AG10803 (cell line): ENCODE measurements at regions not wholly inside any gene's neighbourhood (a gene's known extent, or its start where the extent isn't known, plus 50 kb on each side); places are given as distances from the start of the nearest gene placed in this dataset.

Experiments used
- DNase-seq: peaks from one replicate; pipeline ENCODE4 v3.0.0; 2010; ENCODE audit warnings: low read depth
- H3K4me3 ChIP-seq: 2 replicates; pipeline ENCODE4 v1.5.1; 2011; ENCODE audit warnings: mild to moderate bottlenecking, low read length, control low read depth
- TF ChIP-seq, protein P1 (sequence below): conservative IDR thresholded peaks from 2 replicates; pipeline ENCODE4 v1.5.1; 2011; ENCODE audit warnings: mild to moderate bottlenecking, low read length, control low read depth, inconsistent platforms

- TF ChIP-seq, protein P1, sequence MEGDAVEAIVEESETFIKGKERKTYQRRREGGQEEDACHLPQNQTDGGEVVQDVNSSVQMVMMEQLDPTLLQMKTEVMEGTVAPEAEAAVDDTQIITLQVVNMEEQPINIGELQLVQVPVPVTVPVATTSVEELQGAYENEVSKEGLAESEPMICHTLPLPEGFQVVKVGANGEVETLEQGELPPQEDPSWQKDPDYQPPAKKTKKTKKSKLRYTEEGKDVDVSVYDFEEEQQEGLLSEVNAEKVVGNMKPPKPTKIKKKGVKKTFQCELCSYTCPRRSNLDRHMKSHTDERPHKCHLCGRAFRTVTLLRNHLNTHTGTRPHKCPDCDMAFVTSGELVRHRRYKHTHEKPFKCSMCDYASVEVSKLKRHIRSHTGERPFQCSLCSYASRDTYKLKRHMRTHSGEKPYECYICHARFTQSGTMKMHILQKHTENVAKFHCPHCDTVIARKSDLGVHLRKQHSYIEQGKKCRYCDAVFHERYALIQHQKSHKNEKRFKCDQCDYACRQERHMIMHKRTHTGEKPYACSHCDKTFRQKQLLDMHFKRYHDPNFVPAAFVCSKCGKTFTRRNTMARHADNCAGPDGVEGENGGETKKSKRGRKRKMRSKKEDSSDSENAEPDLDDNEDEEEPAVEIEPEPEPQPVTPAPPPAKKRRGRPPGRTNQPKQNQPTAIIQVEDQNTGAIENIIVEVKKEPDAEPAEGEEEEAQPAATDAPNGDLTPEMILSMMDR: no peak
- H3K4me3 ChIP-seq: no peak overlapping the region
- DNase-seq: no peak
Observed at GRCh38 chr21:20551939-20552338, 446.3 kb upstream of the NCAM2 start.

DNA sequence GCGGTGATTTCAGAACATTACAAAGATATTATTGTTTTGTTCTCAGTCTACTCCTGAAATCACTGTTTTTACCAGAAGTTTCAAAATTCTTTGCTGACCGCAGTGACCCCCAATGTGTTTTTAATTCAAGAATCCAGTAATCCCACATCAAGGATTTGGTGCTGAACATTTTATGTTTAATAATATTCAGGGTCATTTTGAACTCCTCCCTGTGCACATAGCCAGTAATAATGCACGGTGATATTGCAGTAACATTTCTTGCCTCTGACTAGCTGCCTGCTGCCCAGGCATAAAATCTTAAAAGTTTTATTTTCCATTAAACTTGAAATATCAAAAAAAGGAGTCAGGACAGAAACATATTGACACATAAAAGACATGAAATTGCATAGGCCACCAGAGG, 443.4 kb upstream of the NCAM2 start:
- no peak overlapping the region for H3K4me3 ChIP-seq
- no peak for DNase-seq
- TF ChIP-seq, protein P1: no peak

DNA sequence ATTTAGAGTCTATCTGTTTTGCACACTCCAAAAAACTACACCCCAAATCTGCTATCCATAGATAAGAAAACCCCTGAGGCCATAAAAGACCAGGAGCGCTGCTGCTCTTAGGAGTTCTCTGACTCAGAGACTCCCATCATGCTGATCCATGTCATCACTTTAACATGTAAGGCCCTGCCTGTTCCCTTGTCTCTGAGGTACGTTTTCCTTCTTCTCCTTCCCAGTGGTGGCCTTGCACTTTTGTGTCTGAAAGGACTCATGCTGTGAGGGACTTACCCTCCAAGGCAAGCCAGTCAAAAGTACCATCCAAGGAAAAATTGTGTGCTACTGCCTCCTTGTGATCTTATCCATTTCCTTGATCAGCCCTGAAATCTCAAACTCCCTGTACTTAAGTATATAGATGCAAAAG, 427.4 kb upstream of the NCAM2 start:
- H3K4me3 ChIP-seq: no peak overlapping the region
- DNase-seq: no peak
- TF ChIP-seq, protein P1: no peak

- TF ChIP-seq, protein P1: no peak
- no peak for DNase-seq
- H3K4me3 ChIP-seq: no peak overlapping the region
Observed at GRCh38 chr21:20572582-20572981, 425.6 kb upstream of the NCAM2 start.

GRCh38 chr21:20581361-20581760, 416.8 kb upstream of the NCAM2 start:
- no peak for DNase-seq
- TF ChIP-seq, protein P1: no peak
- no peak overlapping the region for H3K4me3 ChIP-seq

GRCh38 chr21:20591284-20591683, 406.9 kb upstream of the NCAM2 start:
- TF ChIP-seq, protein P1: no peak
- no peak overlapping the region for H3K4me3 ChIP-seq
- DNase-seq: no peak

GRCh38 chr21:20592463-20592862, 405.7 kb upstream of the NCAM2 start:
- TF ChIP-seq, protein P1: no peak

More at GRCh38 chr21:20592463-20592862, 405.7 kb upstream of the NCAM2 start:
- DNase-seq: no peak
- no peak overlapping the region for H3K4me3 ChIP-seq
